Neural cell (in vitro differentiated cells): ENCODE measurements at regions not wholly inside any gene's neighbourhood (a gene's known extent, or its start where the extent isn't known, plus 50 kb on each side); places are given as distances from the start of the nearest gene placed in this dataset.

Experiments
- H2AFZ ChIP-seq: fragments of 200-600, 300-800 bp; sonication (generic), shearing (Covaris generic); 2 replicates; pipeline ENCODE4 v1.6.0; 2014; ENCODE audit warnings: low read depth, mild to moderate bottlenecking, antibody characterized with exemption, low read length, moderate library complexity
- H3F3A ChIP-seq: fragments of 200-600 bp; shearing (Covaris generic); 2 replicates; pipeline ENCODE4 v1.6.1; 2016; ENCODE audit warnings: mild to moderate bottlenecking, moderate library complexity, mixed read lengths, antibody characterized with exemption, low read length; ENCODE audit not compliant: insufficient read depth, poor library complexity, severe bottlenecking
- H3K27ac ChIP-seq: fragments of 200-600, 300-800 bp; sonication (generic), shearing (Covaris generic); 2 replicates; pipeline ENCODE4 v1.5.1; 2014; ENCODE audit warnings: mild to moderate bottlenecking, low read length, moderate library complexity
- H3K27me3 ChIP-seq: fragments of 300-800, 200-600 bp; sonication (generic), shearing (Covaris generic); 2 replicates; pipeline ENCODE4 v1.6.0; 2014; ENCODE audit warnings: mild to moderate bottlenecking, low read depth, low read length, moderate library complexity; ENCODE audit not compliant: insufficient read depth
- H3K36me3 ChIP-seq: fragments of 300-800, 200-600 bp; sonication (generic), shearing (Covaris generic); 2 replicates; pipeline ENCODE4 v1.5.1; 2014; ENCODE audit warnings: mild to moderate bottlenecking, antibody characterized with exemption, low read length, moderate library complexity; ENCODE audit not compliant: insufficient read depth
- H3K4me2 ChIP-seq: fragments of 300-800, 200-600 bp; sonication (generic), shearing (Covaris generic); 2 replicates; pipeline ENCODE4 v1.6.0; 2014; ENCODE audit warnings: mild to moderate bottlenecking, low read length
- H3K4me3 ChIP-seq: fragments of 300-800, 200-600 bp; sonication (generic), shearing (Covaris generic); 2 replicates; pipeline ENCODE4 v1.5.1; 2014; ENCODE audit warnings: mild to moderate bottlenecking, low read length, moderate library complexity
- H3K79me2 ChIP-seq: fragments of 200-600 bp; shearing (Covaris generic); replicated peaks from 2 replicates; pipeline ENCODE4 v1.6.0; 2014; ENCODE audit warnings: mild to moderate bottlenecking, low read length, moderate library complexity; ENCODE audit not compliant: insufficient read depth
- H3K9ac ChIP-seq: fragments of 300-800, 200-600 bp; sonication (generic), shearing (Covaris generic); 2 replicates; pipeline ENCODE4 v1.6.1; 2016; ENCODE audit warnings: mild to moderate bottlenecking, low read length, mixed read lengths
- H3K9me2 ChIP-seq: fragments of 200-600 bp; shearing (Covaris generic); 2 replicates; pipeline ENCODE4 v1.6.1; 2016; ENCODE audit warnings: mild to moderate bottlenecking, low read length, mixed read lengths; ENCODE audit not compliant: insufficient read depth
- H3K9me3 ChIP-seq: fragments of 200-600, 300-800 bp; sonication (generic), shearing (Covaris generic); 2 replicates; pipeline ENCODE4 v1.6.1; 2016; ENCODE audit warnings: mild to moderate bottlenecking, mixed run types, low read length, moderate library complexity, mixed read lengths
- H4K20me1 ChIP-seq: fragments of 200-600 bp; shearing (Covaris generic); 2 replicates; pipeline ENCODE4 v1.6.1; 2016; ENCODE audit warnings: mild to moderate bottlenecking, mixed run types; ENCODE audit not compliant: insufficient read depth
- EP300 ChIP-seq: fragments of 450-650 bp; conservative IDR thresholded peaks from 2 replicates; pipeline ENCODE4 v1.6.1; 2014; ENCODE audit warnings: antibody characterized with exemption, mild to moderate bottlenecking, moderate library complexity; ENCODE audit not compliant: poor library complexity, severe bottlenecking
- EZH2 ChIP-seq: fragments of 200-600, 300-800 bp; shearing (Covaris generic), sonication (generic); IDR thresholded peaks from 2 replicates; pipeline ENCODE4 v1.6.1; 2014; ENCODE audit warnings: antibody characterized with exemption, low read length, borderline replicate concordance, mild to moderate bottlenecking; ENCODE audit not compliant: insufficient read depth, poor library complexity, severe bottlenecking
- MXI1 ChIP-seq: fragments of 450-650 bp; conservative IDR thresholded peaks from 2 replicates; pipeline ENCODE4 v1.6.1; 2014; ENCODE audit warnings: antibody characterized with exemption, mild to moderate bottlenecking; ENCODE audit not compliant: poor library complexity, severe bottlenecking
- POLR2AphosphoS5 ChIP-seq: IDR thresholded peaks from 2 replicates; pipeline ENCODE4 v1.6.1; 2012
- RAD21 ChIP-seq: fragments of 450-650 bp; conservative IDR thresholded peaks from 2 replicates; pipeline ENCODE4 v1.6.1; 2014; ENCODE audit warnings: antibody characterized with exemption, mild to moderate bottlenecking, moderate library complexity
- REST ChIP-seq: IDR thresholded peaks from 2 replicates; pipeline ENCODE4 v1.6.1; 2012; ENCODE audit warnings: borderline replicate concordance
- SMC3 ChIP-seq: fragments of 450-650 bp; conservative IDR thresholded peaks from 2 replicates; pipeline ENCODE4 v1.6.1; 2014; ENCODE audit warnings: antibody characterized with exemption, mild to moderate bottlenecking, moderate library complexity; ENCODE audit not compliant: poor library complexity
- TAF1 ChIP-seq: IDR thresholded peaks from 2 replicates; pipeline ENCODE4 v1.6.1; 2012; ENCODE audit warnings: low read depth
- TF ChIP-seq, protein P1 (sequence below): fragments of 450-650 bp; IDR thresholded peaks from 2 replicates; pipeline ENCODE4 v1.5.1; 2014; ENCODE audit warnings: antibody characterized with exemption, mild to moderate bottlenecking, moderate library complexity; ENCODE audit not compliant: poor library complexity, severe bottlenecking

- Histone ChIP-seq H3K9ac (no peak overlapping the region), H3K9me3 (no peaks in the 10 kb centered on the region), H3K9me2 (no peaks in the 10 kb centered on the region), H3F3A (no peaks in the 10 kb centered on the region), H3K4me2 (no peak overlapping the region), H3K4me3 (no peak overlapping the region), H3K79me2 (no peaks in the 10 kb centered on the region), H3K27me3 (no peaks in the 10 kb centered on the region), H3K27ac (no peak overlapping the region), H4K20me1 (no peaks in the 10 kb centered on the region), H3K36me3 (no peaks in the 10 kb centered on the region), H2AFZ (no peak overlapping the region)
- TF ChIP-seq EZH2 (no peak), MXI1 (no peak)
Observed at GRCh38 chr5:105032917-105033316, 1470.3 kb upstream of the NUDT12 start.

DNA sequence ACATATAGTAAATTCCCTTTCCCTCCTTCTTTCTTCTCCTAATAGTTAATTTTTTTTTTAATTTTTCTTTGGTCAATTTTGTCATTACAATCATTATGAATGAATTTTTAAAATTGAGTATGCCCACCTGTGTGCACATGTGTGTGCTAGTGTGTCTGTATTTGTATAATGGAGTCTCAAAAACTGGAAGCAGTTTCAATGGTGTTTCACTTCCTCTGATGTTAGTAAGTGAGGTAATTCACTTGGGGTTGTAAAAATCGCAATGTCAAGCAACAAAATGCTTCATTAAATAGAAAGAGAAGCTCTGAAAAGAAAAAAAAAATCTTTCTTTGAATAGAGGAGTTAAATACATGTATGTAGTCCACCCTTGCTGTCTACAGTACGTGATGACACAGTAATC, 1467.6 kb upstream of the NUDT12 start:
- no peaks in the 10 kb centered on the region for H3K9me2 ChIP-seq
- H4K20me1 ChIP-seq: no peaks in the 10 kb centered on the region
- no peak overlapping the region for H3K9ac ChIP-seq
- TF ChIP-seq TAF1 (no peak), REST (no peak), POLR2AphosphoS5 (no peak), RAD21 (no peak), SMC3 (no peak), MXI1 (no peak), EZH2 (no peak), EP300 (no peak)
- TF ChIP-seq, protein P1, sequence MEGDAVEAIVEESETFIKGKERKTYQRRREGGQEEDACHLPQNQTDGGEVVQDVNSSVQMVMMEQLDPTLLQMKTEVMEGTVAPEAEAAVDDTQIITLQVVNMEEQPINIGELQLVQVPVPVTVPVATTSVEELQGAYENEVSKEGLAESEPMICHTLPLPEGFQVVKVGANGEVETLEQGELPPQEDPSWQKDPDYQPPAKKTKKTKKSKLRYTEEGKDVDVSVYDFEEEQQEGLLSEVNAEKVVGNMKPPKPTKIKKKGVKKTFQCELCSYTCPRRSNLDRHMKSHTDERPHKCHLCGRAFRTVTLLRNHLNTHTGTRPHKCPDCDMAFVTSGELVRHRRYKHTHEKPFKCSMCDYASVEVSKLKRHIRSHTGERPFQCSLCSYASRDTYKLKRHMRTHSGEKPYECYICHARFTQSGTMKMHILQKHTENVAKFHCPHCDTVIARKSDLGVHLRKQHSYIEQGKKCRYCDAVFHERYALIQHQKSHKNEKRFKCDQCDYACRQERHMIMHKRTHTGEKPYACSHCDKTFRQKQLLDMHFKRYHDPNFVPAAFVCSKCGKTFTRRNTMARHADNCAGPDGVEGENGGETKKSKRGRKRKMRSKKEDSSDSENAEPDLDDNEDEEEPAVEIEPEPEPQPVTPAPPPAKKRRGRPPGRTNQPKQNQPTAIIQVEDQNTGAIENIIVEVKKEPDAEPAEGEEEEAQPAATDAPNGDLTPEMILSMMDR: no peak
- H3K36me3 ChIP-seq: no peaks in the 10 kb centered on the region
- H3K4me3 ChIP-seq: no peak overlapping the region
- H3K27me3 ChIP-seq: no peaks in the 10 kb centered on the region
- H2AFZ ChIP-seq: no peak overlapping the region
- H3K27ac ChIP-seq: no peak overlapping the region
- no peak overlapping the region for H3K4me2 ChIP-seq
- no peaks in the 10 kb centered on the region for H3F3A ChIP-seq
- no peaks in the 10 kb centered on the region for H3K79me2 ChIP-seq
- H3K9me3 ChIP-seq: no peaks in the 10 kb centered on the region

DNA sequence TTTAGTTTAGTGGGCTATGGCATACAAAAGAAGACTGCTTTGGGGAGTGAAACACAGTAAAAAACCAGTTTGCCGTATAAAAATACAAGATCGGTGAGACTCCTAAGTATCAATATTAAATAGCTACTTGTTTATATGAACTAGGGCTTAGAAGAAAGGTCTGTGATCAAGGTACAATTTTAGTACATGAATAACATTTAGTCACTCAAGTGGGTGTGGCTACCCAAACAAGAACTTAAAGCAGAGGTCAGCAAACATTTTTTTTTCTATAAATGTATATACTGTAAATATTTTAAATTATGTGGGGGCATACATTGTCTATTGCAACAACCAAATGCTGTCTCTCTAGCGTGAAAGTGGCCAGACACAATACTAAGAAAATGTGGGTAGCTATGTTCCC, 1452.5 kb upstream of the NUDT12 start:
- Histone ChIP-seq H3K79me2 (no peaks in the 10 kb centered on the region), H3K9me2 (no peaks in the 10 kb centered on the region), H3K27ac (no peak overlapping the region), H3K9ac (no peak overlapping the region), H3K27me3 (no peaks in the 10 kb centered on the region), H3F3A (no peaks in the 10 kb centered on the region), H3K36me3 (no peaks in the 10 kb centered on the region), H2AFZ (no peak overlapping the region), H4K20me1 (no peaks in the 10 kb centered on the region), H3K9me3 (no peaks in the 10 kb centered on the region), H3K4me3 (no peak overlapping the region), H3K4me2 (no peak overlapping the region)
- no peak for TF ChIP-seq EZH2
- TF ChIP-seq RAD21: no peak
- no peak for TF ChIP-seq EP300
- no peak for TF ChIP-seq SMC3
